ENCODE measurements at regions not wholly inside any gene's neighbourhood (a gene's known extent, or its start where the extent isn't known, plus 50 kb on each side); places are given as distances from the start of the nearest gene placed in this dataset.

DNA sequence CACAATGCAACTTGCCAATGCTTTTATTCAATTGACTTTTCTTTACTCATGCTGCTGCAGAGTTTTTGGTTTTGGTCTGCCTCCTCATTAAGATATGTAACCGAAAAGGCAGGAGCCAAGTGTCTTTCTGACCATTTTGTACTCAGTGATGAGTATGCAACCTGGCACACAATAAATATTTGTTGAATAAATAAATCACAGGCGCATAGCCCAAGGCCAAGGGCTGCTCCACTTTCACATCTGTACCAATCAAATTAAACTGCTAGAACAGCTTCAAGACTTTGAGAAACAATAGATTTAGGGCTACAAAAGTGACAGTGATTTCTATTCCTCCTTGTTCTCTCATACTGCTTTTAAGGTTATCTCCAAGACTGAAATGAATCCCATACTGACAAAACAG is 828.2 kb downstream of the RNF144A start:
- Histone ChIP-seq H2AFZ (ENCODE audit: low read depth, low read length) (no peak overlapping the region), H3K36me3 (ENCODE audit: insufficient read depth, low read length) (no peaks in the 10 kb centered on the region), H3K9me2 (ENCODE audit: insufficient read depth, low read length) (no peaks in the 10 kb centered on the region), H3K27ac (ENCODE audit: low read length) (no peak overlapping the region), H3K9me3 (ENCODE audit: low read length) (peaks cover 6% of the 10 kb centered on the region), H3K4me3 (ENCODE audit: low read length) (no peak overlapping the region), H4K20me1 (ENCODE audit: insufficient read depth) (no peaks in the 10 kb centered on the region), H3K4me2 (ENCODE audit: low read length) (no peak overlapping the region), H3K79me2 (replicated peaks; ENCODE audit: insufficient read depth, low read length) (no peaks in the 10 kb centered on the region), H3K27me3 (ENCODE audit: insufficient read depth, low read depth, low read length) (no peaks in the 10 kb centered on the region), H3K9ac (ENCODE audit: low read length) (no peak overlapping the region), H3F3A (ENCODE audit: insufficient read depth, low read length, poor library complexity, severe bottlenecking) (no peaks in the 10 kb centered on the region)
- no peak for TF ChIP-seq CTCF (IDR thresholded peaks at IDR 0.05; ENCODE audit: poor library complexity, severe bottlenecking)
- TF ChIP-seq POLR2AphosphoS5 (IDR thresholded peaks at IDR 0.05): no peak
- no peak for TF ChIP-seq RAD21 (conservative IDR thresholded peaks at IDR 0.05)
- no peak for TF ChIP-seq SMC3 (conservative IDR thresholded peaks at IDR 0.05; ENCODE audit: poor library complexity)
- no peak for TF ChIP-seq EP300 (conservative IDR thresholded peaks at IDR 0.05; ENCODE audit: poor library complexity, severe bottlenecking)
- TF ChIP-seq, protein P1, sequence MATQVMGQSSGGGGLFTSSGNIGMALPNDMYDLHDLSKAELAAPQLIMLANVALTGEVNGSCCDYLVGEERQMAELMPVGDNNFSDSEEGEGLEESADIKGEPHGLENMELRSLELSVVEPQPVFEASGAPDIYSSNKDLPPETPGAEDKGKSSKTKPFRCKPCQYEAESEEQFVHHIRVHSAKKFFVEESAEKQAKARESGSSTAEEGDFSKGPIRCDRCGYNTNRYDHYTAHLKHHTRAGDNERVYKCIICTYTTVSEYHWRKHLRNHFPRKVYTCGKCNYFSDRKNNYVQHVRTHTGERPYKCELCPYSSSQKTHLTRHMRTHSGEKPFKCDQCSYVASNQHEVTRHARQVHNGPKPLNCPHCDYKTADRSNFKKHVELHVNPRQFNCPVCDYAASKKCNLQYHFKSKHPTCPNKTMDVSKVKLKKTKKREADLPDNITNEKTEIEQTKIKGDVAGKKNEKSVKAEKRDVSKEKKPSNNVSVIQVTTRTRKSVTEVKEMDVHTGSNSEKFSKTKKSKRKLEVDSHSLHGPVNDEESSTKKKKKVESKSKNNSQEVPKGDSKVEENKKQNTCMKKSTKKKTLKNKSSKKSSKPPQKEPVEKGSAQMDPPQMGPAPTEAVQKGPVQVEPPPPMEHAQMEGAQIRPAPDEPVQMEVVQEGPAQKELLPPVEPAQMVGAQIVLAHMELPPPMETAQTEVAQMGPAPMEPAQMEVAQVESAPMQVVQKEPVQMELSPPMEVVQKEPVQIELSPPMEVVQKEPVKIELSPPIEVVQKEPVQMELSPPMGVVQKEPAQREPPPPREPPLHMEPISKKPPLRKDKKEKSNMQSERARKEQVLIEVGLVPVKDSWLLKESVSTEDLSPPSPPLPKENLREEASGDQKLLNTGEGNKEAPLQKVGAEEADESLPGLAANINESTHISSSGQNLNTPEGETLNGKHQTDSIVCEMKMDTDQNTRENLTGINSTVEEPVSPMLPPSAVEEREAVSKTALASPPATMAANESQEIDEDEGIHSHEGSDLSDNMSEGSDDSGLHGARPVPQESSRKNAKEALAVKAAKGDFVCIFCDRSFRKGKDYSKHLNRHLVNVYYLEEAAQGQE (IDR thresholded peaks at IDR 0.05; ENCODE audit: borderline replicate concordance): no peak
- no peak for TF ChIP-seq MXI1 (conservative IDR thresholded peaks at IDR 0.05; ENCODE audit: poor library complexity, severe bottlenecking)
- TF ChIP-seq TAF1 (IDR thresholded peaks at IDR 0.05; ENCODE audit: low read depth): no peak
- TF ChIP-seq EZH2 (IDR thresholded peaks at IDR 0.05; ENCODE audit: borderline replicate concordance, insufficient read depth, low read length, poor library complexity, severe bottlenecking): no peak

DNA sequence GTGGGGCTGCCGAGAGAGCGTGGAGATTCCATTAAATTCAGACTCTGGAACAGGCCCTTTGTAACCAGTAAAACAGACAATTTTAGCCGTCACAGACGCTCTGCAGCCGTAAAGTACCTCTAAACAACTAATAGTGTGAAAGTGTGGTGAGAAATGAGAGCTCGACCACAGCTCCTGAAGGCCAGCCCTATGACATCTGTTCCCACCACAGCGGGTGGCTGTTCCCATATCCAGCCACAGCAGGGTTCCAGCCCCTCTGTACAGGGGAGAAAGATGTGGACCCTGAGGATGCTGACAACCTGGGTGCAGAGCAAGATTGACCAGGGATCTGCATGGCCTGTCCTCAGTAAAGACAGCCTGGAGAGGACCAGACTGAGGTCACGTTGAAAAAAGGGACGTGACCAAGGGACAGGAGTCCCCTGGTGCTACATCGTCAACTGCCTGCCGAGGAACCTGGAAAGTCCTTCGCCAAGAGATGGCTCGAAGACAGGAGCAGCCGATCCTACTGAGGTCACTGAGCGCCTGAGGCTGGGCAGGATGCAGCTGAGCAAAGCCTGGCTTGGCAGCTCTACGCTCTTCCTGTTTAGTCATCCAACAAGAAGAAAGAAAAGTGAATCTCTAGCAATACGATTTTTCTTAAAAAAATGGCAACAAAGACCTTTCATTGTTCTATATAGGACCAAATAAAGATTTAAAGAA is 831.7 kb downstream of the RNF144A start:
- Histone ChIP-seq H3K79me2 (replicated peaks; ENCODE audit: insufficient read depth, low read length) (no peaks in the 10 kb centered on the region), H3F3A (ENCODE audit: insufficient read depth, low read length, poor library complexity, severe bottlenecking) (no peaks in the 10 kb centered on the region), H3K27me3 (ENCODE audit: insufficient read depth, low read depth, low read length) (no peaks in the 10 kb centered on the region), H3K36me3 (ENCODE audit: insufficient read depth, low read length) (no peaks in the 10 kb centered on the region), H2AFZ (ENCODE audit: low read depth, low read length) (no peak overlapping the region), H3K9me3 (ENCODE audit: low read length) (peaks cover 1% of the 10 kb centered on the region), H3K4me3 (ENCODE audit: low read length) (no peak overlapping the region), H3K9me2 (ENCODE audit: insufficient read depth, low read length) (no peaks in the 10 kb centered on the region), H4K20me1 (ENCODE audit: insufficient read depth) (no peaks in the 10 kb centered on the region), H3K9ac (ENCODE audit: low read length) (no peak overlapping the region), H3K27ac (ENCODE audit: low read length) (no peak overlapping the region), H3K4me2 (ENCODE audit: low read length) (no peak overlapping the region)
- no peak for TF ChIP-seq CTCF (IDR thresholded peaks at IDR 0.05; ENCODE audit: poor library complexity, severe bottlenecking)
- no peak for TF ChIP-seq POLR2AphosphoS5 (IDR thresholded peaks at IDR 0.05)
- no peak for TF ChIP-seq MXI1 (conservative IDR thresholded peaks at IDR 0.05; ENCODE audit: poor library complexity, severe bottlenecking)
- TF ChIP-seq TAF1 (IDR thresholded peaks at IDR 0.05; ENCODE audit: low read depth): no peak
- no peak for TF ChIP-seq RAD21 (conservative IDR thresholded peaks at IDR 0.05)
- TF ChIP-seq SMC3 (conservative IDR thresholded peaks at IDR 0.05; ENCODE audit: poor library complexity): no peak
- TF ChIP-seq EP300 (conservative IDR thresholded peaks at IDR 0.05; ENCODE audit: poor library complexity, severe bottlenecking): no peak
- TF ChIP-seq, protein P1 (IDR thresholded peaks at IDR 0.05; ENCODE audit: borderline replicate concordance): no peak
- no peak for TF ChIP-seq EZH2 (IDR thresholded peaks at IDR 0.05; ENCODE audit: borderline replicate concordance, insufficient read depth, low read length, poor library complexity, severe bottlenecking)

Data from neural cell (in vitro differentiated cells).